Prostate gland (tissue), 2 donors: ENCODE measurements at regions not wholly inside any gene's neighbourhood (a gene's known extent, or its start where the extent isn't known, plus 50 kb on each side); places are given as distances from the start of the nearest gene placed in this dataset.
"Not testable (repeated sequence)": the region's sequence is repeated elsewhere in the genome, so short reads cannot be mapped to it uniquely, and the experiment has no call there.

Experiments used
- CTCF ChIP-seq, 4 experiments: fragments of 200-600 bp in 2 of 4; fragments of 450-650 bp in 2 of 4; sonication (generic) in 2 of 4; IDR thresholded peaks; 1 replicate in 3 of 4; 2 replicates in 1 of 4; pipeline ENCODE4 v1.5.1; 2016 to 2019; ENCODE audit warnings: antibody characterized with exemption in 4 of 4, mild to moderate bottlenecking in 2 of 4, moderate library complexity in 2 of 4
- POLR2A ChIP-seq: fragments of 450-650 bp; IDR thresholded peaks from one replicate; pipeline ENCODE4 v1.6.1; 2016; ENCODE audit warnings: antibody characterized with exemption, mild to moderate bottlenecking
- POLR2AphosphoS5 ChIP-seq: sonication (generic); formaldehyde crosslinking; IDR thresholded peaks from one replicate; pipeline ENCODE4 v1.6.1; 2017; ENCODE audit warnings: antibody characterized with exemption

GRCh38 chr9:41357918-41358404 is 168.8 kb upstream of the ZNG1F start:
- not testable (repeated sequence) for TF ChIP-seq CTCF (IDR thresholded peaks at IDR 0.05); POLR2AphosphoS5; POLR2A
